ENCODE measurements at regions not wholly inside any gene's neighbourhood (a gene's known extent, or its start where the extent isn't known, plus 50 kb on each side); places are given as distances from the start of the nearest gene placed in this dataset.
"Not testable (repeated sequence)": the region's sequence is repeated elsewhere in the genome, so short reads cannot be mapped to it uniquely, and the experiment has no call there.

- no peak for DNase-seq
These were observed 427.3 kb downstream of the BTG1 start for GRCh38 chr12:91718326-91718725.

GRCh38 chr12:91717804-91718203, 427.8 kb downstream of the BTG1 start:
- DNase-seq, result no peak

- DNase-seq, result not testable (repeated sequence)
These were observed 433.7 kb downstream of the BTG1 start for GRCh38 chr12:91711925-91712324.

GRCh38 chr12:91706466-91706865, 439.2 kb downstream of the BTG1 start:
- no peak for DNase-seq

- DNase-seq, result no peak
These were observed 441.2 kb downstream of the BTG1 start for GRCh38 chr12:91704446-91704845.

GRCh38 chr12:91703491-91704283, 442.0 kb downstream of the BTG1 start:
- no peak for DNase-seq

GRCh38 chr12:91702843-91703425, 442.7 kb downstream of the BTG1 start:
- DNase-seq, result no peak

- DNase-seq, result no peak
These were observed 449.7 kb downstream of the BTG1 start for GRCh38 chr12:91695964-91696363.

- not testable (repeated sequence) for DNase-seq
These were observed 450.2 kb downstream of the BTG1 start for GRCh38 chr12:91695406-91695805.

GRCh38 chr12:91690531-91690930, 455.1 kb downstream of the BTG1 start:
- no peak for DNase-seq

GRCh38 chr12:91687052-91688017, 458.3 kb downstream of the BTG1 start:
- peak; percentile 8 for DNase-seq

- DNase-seq, result no peak
These were observed 459.7 kb downstream of the BTG1 start for GRCh38 chr12:91685917-91686316.

GRCh38 chr12:91681751-91682150, 463.9 kb downstream of the BTG1 start:
- no peak for DNase-seq

- DNase-seq, result no peak
These were observed 464.8 kb downstream of the BTG1 start for GRCh38 chr12:91680864-91681263.

- DNase-seq, result no peak
These were observed 468.1 kb downstream of the BTG1 start for GRCh38 chr12:91677556-91677955.

- no peak for DNase-seq
These were observed 470.2 kb downstream of the BTG1 start for GRCh38 chr12:91675401-91675800.

- DNase-seq, result no peak
These were observed 473.5 kb downstream of the BTG1 start for GRCh38 chr12:91672130-91672529.

GRCh38 chr12:91667694-91668093, 478.0 kb downstream of the BTG1 start:
- DNase-seq, result no peak

GRCh38 chr12:91663744-91664143, 481.1 kb upstream of the DCN start:
- no peak for DNase-seq

- DNase-seq, result no peak
These were observed 480.7 kb upstream of the DCN start for GRCh38 chr12:91663310-91663709.

GRCh38 chr12:91662021-91662420, 479.4 kb upstream of the DCN start:
- DNase-seq, result no peak

GRCh38 chr12:91657032-91657431, 474.4 kb upstream of the DCN start:
- DNase-seq, result no peak

GRCh38 chr12:91655966-91656365, 473.3 kb upstream of the DCN start:
- no peak for DNase-seq

GRCh38 chr12:91654087-91654486, 471.5 kb upstream of the DCN start:
- no peak for DNase-seq
